ENCODE measurements at regions not wholly inside any gene's neighbourhood (a gene's known extent, or its start where the extent isn't known, plus 50 kb on each side); places are given as distances from the start of the nearest gene placed in this dataset.

GRCh38 chr10:18735711-18736110 lies 76.5 kb downstream of the ARL5B start:
- in situ Hi-C loops (cut with MboI; ENCODE audit: low pct_ligation_motif_present in 1 of 4, low pct_unique_long_range_greater_than_20kb in 1 of 4, low sequenced_read_pairs in 3 of 4): no loop called here
- no peak overlapping the region for H3K4me3 ChIP-seq
- no peaks in the 10 kb centered on the region for H3K9me3 ChIP-seq
- intact Hi-C loops (cut with DNase I; ENCODE audit: low total_unique reads): no loop called here
- no peaks in the 10 kb centered on the region for H3K27me3 ChIP-seq
- TF ChIP-seq CTCF (IDR thresholded peaks at IDR 0.05): no peak
- TF ChIP-seq POLR2A (IDR thresholded peaks at IDR 0.05): no peak
- no peak for DNase-seq
- no peaks in the 10 kb centered on the region for H3K36me3 ChIP-seq
- no peak overlapping the region for H3K27ac ChIP-seq
- no peaks in the 10 kb centered on the region for H3K4me1 ChIP-seq
- WGBS, 2 donors (ENCODE audit: low coverage in 1 of 2): 82 to 87% methylated on average over 2 of the region's 2 CpGs

- Histone ChIP-seq H3K4me3 (no peak overlapping the region), H3K4me1 (no peaks in the 10 kb centered on the region), H3K27me3 (no peaks in the 10 kb centered on the region), H3K36me3 (no peaks in the 10 kb centered on the region), H3K27ac (no peak overlapping the region), H3K9me3 (no peaks in the 10 kb centered on the region)
- intact Hi-C loops (cut with DNase I; ENCODE audit: low total_unique reads) (no loop called here), in situ Hi-C loops (cut with MboI; ENCODE audit: low pct_ligation_motif_present in 1 of 4, low pct_unique_long_range_greater_than_20kb in 1 of 4, low sequenced_read_pairs in 3 of 4) (no loop called here)
- TF ChIP-seq EP300 (IDR thresholded peaks at IDR 0.05; ENCODE audit: low read depth) (no peak), POLR2A (IDR thresholded peaks at IDR 0.05) (no peak), CTCF (IDR thresholded peaks at IDR 0.05) (no peak), POLR2AphosphoS5 (IDR thresholded peaks at IDR 0.05) (no peak)
- no peak for DNase-seq
- WGBS, 2 donors (ENCODE audit: low coverage in 1 of 2): 62 to 86% methylated on average over 1 to 2 of the region's 2 CpGs
Observed at GRCh38 chr10:18737236-18737635, 78.0 kb downstream of the ARL5B start.

GRCh38 chr10:18737841-18738240 lies 78.6 kb downstream of the ARL5B start:
- WGBS, 2 donors (ENCODE audit: low coverage in 1 of 2): 67 to 88% methylated on average over 2 to 8 of the region's 8 CpGs
- Histone ChIP-seq H3K4me1 (no peaks in the 10 kb centered on the region), H3K27ac (no peak overlapping the region), H3K9me3 (no peaks in the 10 kb centered on the region), H3K36me3 (no peaks in the 10 kb centered on the region), H3K27me3 (no peaks in the 10 kb centered on the region), H3K4me3 (no peak overlapping the region)
- intact Hi-C loops (cut with DNase I; ENCODE audit: low total_unique reads): no loop called here
- in situ Hi-C loops (cut with MboI; ENCODE audit: low pct_ligation_motif_present in 1 of 4, low pct_unique_long_range_greater_than_20kb in 1 of 4, low sequenced_read_pairs in 3 of 4): no loop called here
- DNase-seq: no peak
- no peak for TF ChIP-seq EP300 (IDR thresholded peaks at IDR 0.05; ENCODE audit: low read depth)
- no peak for TF ChIP-seq CTCF (IDR thresholded peaks at IDR 0.05)
- TF ChIP-seq POLR2A (IDR thresholded peaks at IDR 0.05): no peak
- no peak for TF ChIP-seq POLR2AphosphoS5 (IDR thresholded peaks at IDR 0.05)

- no peak for TF ChIP-seq CTCF (IDR thresholded peaks at IDR 0.05)
- TF ChIP-seq POLR2A (IDR thresholded peaks at IDR 0.05): no peak
- no peak for TF ChIP-seq EP300 (IDR thresholded peaks at IDR 0.05; ENCODE audit: low read depth)
- no peak for TF ChIP-seq POLR2AphosphoS5 (IDR thresholded peaks at IDR 0.05)
- H3K4me3 ChIP-seq: no peak overlapping the region
- no peaks in the 10 kb centered on the region for H3K27me3 ChIP-seq
- H3K4me1 ChIP-seq: no peaks in the 10 kb centered on the region
- in situ Hi-C loops (cut with MboI; ENCODE audit: low pct_ligation_motif_present in 1 of 4, low pct_unique_long_range_greater_than_20kb in 1 of 4, low sequenced_read_pairs in 3 of 4) (no loop called here), intact Hi-C loops (cut with DNase I; ENCODE audit: low total_unique reads) (no loop called here)
- WGBS, 2 donors (ENCODE audit: low coverage in 1 of 2): 74 to 86% methylated on average over 3 of the region's 3 CpGs
- DNase-seq: no peak
- peaks cover 0 to under 1% of the 10 kb centered on the region in 2 donors for H3K9me3 ChIP-seq
- H3K27ac ChIP-seq: no peak overlapping the region
- H3K36me3 ChIP-seq: no peaks in the 10 kb centered on the region
Observed at GRCh38 chr10:18738835-18739234, 79.6 kb downstream of the ARL5B start.
